Loucy (cell line): ENCODE measurements at regions not wholly inside any gene's neighbourhood (a gene's known extent, or its start where the extent isn't known, plus 50 kb on each side); places are given as distances from the start of the nearest gene placed in this dataset.

ENCODE experiments used
- H2AFZ ChIP-seq: fragments of 200-600 bp; sonication (generic); 2 replicates; pipeline ENCODE4 v1.6.0; 2016; ENCODE audit warnings: antibody characterized with exemption, mild to moderate bottlenecking, low read length, moderate library complexity
- H3F3A ChIP-seq: fragments of 200-600 bp; 2 replicates; pipeline ENCODE4 v1.6.0; 2016; ENCODE audit warnings: antibody characterized with exemption, low read depth, mild to moderate bottlenecking
- H3K27me3 ChIP-seq: fragments of 200-600 bp; sonication (generic); 2 replicates; pipeline ENCODE4 v1.6.1; 2014; ENCODE audit warnings: low read length, mild to moderate bottlenecking; ENCODE audit not compliant: insufficient read depth, poor library complexity, severe bottlenecking
- H3K36me3 ChIP-seq: fragments of 200-600 bp; sonication (generic); 2 replicates; pipeline ENCODE4 v1.6.1; 2016; ENCODE audit warnings: low read length; ENCODE audit not compliant: insufficient read depth
- H3K4me1 ChIP-seq: fragments of 200-600 bp; sonication (generic); 2 replicates; pipeline ENCODE4 v1.5.1; 2014; ENCODE audit warnings: low read length, mild to moderate bottlenecking; ENCODE audit not compliant: insufficient read depth, poor library complexity, severe bottlenecking
- H3K4me2 ChIP-seq: fragments of 200-600 bp; sonication (generic); 2 replicates; pipeline ENCODE4 v1.6.0; 2014; ENCODE audit warnings: antibody characterized with exemption, low read length, low read depth, mild to moderate bottlenecking; ENCODE audit not compliant: poor library complexity, severe bottlenecking
- H3K4me3 ChIP-seq: fragments of 200-600 bp; sonication (generic); 2 replicates; pipeline ENCODE4 v1.5.1; 2014; ENCODE audit warnings: low read length, mild to moderate bottlenecking, mixed read lengths; ENCODE audit not compliant: poor library complexity, severe bottlenecking
- H3K79me2 ChIP-seq: fragments of 200-600 bp; sonication (generic); 2 replicates; pipeline ENCODE4 v1.6.1; 2014; ENCODE audit warnings: low read length; ENCODE audit not compliant: insufficient read depth
- H3K9ac ChIP-seq: fragments of 200-600 bp; sonication (generic); 2 replicates; pipeline ENCODE4 v1.6.0; 2014; ENCODE audit warnings: mild to moderate bottlenecking, low read depth, low read length, moderate library complexity; ENCODE audit not compliant: poor library complexity, severe bottlenecking
- H3K9me2 ChIP-seq: fragments of 200-600 bp; sonication (generic); replicated peaks from 2 replicates; pipeline ENCODE4 v1.6.1; 2016; ENCODE audit warnings: low read depth, low read length, mixed read lengths
- H3K9me3 ChIP-seq: fragments of 200-600 bp; sonication (generic); 2 replicates; pipeline ENCODE4 v1.6.1; 2014; ENCODE audit warnings: mild to moderate bottlenecking, antibody characterized with exemption, low read length, low read depth; ENCODE audit not compliant: insufficient read depth
- H4K20me1 ChIP-seq: fragments of 200-600 bp; sonication (generic); 2 replicates; pipeline ENCODE4 v1.6.0; 2014; ENCODE audit warnings: antibody characterized with exemption, low read length, mild to moderate bottlenecking; ENCODE audit not compliant: insufficient read depth, poor library complexity, severe bottlenecking
- EZH2phosphoT487 ChIP-seq: fragments of 200-600 bp; IDR thresholded peaks from 2 replicates; pipeline ENCODE4 v1.6.1; 2018; ENCODE audit warnings: antibody characterized with exemption, mild to moderate bottlenecking, moderate library complexity, borderline replicate concordance
- TF ChIP-seq, protein P1 (sequence below): fragments of 200-600 bp; sonication (generic); conservative IDR thresholded peaks from 2 replicates; pipeline ENCODE4 v1.5.1; 2014; ENCODE audit warnings: mild to moderate bottlenecking, antibody characterized with exemption, low read length

- no peak overlapping the region for H3K4me2 ChIP-seq
- no peak for TF ChIP-seq EZH2phosphoT487
- TF ChIP-seq, protein P1, sequence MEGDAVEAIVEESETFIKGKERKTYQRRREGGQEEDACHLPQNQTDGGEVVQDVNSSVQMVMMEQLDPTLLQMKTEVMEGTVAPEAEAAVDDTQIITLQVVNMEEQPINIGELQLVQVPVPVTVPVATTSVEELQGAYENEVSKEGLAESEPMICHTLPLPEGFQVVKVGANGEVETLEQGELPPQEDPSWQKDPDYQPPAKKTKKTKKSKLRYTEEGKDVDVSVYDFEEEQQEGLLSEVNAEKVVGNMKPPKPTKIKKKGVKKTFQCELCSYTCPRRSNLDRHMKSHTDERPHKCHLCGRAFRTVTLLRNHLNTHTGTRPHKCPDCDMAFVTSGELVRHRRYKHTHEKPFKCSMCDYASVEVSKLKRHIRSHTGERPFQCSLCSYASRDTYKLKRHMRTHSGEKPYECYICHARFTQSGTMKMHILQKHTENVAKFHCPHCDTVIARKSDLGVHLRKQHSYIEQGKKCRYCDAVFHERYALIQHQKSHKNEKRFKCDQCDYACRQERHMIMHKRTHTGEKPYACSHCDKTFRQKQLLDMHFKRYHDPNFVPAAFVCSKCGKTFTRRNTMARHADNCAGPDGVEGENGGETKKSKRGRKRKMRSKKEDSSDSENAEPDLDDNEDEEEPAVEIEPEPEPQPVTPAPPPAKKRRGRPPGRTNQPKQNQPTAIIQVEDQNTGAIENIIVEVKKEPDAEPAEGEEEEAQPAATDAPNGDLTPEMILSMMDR, result no peak
Observed at GRCh38 chr11:96885405-96885804, 495.6 kb downstream of the JRKL start.

GRCh38 chr11:96885912-96886311 lies 496.1 kb downstream of the JRKL start:
- H3K4me3 ChIP-seq, result no peak overlapping the region
- no peak overlapping the region for H3K4me2 ChIP-seq
- no peaks in the 10 kb centered on the region for H4K20me1 ChIP-seq
- H3K27me3 ChIP-seq, result no peaks in the 10 kb centered on the region
- H3K79me2 ChIP-seq, result no peaks in the 10 kb centered on the region
- 0 out of 2 replicates have a peak, but pooled peaks cover 6% of the 10 kb centered on the region for H3K9me2 ChIP-seq
- H3K9me3 ChIP-seq, result no peaks in the 10 kb centered on the region
- no peak for TF ChIP-seq EZH2phosphoT487
- TF ChIP-seq, protein P1, result no peak
- no peak overlapping the region for H3K9ac ChIP-seq
- no peaks in the 10 kb centered on the region for H3F3A ChIP-seq
- H3K36me3 ChIP-seq, result no peaks in the 10 kb centered on the region
- no peaks in the 10 kb centered on the region for H3K4me1 ChIP-seq
- H2AFZ ChIP-seq, result no peak overlapping the region

More at GRCh38 chr11:96885405-96885804, 495.6 kb downstream of the JRKL start:
- Histone ChIP-seq H2AFZ (no peak overlapping the region), H4K20me1 (no peaks in the 10 kb centered on the region), H3K36me3 (no peaks in the 10 kb centered on the region), H3K79me2 (no peaks in the 10 kb centered on the region), H3K9me2 (0 out of 2 replicates have a peak, but pooled peaks cover 2% of the 10 kb centered on the region), H3K9ac (no peak overlapping the region), H3K9me3 (no peaks in the 10 kb centered on the region), H3K4me1 (no peaks in the 10 kb centered on the region), H3K27me3 (no peaks in the 10 kb centered on the region), H3K4me3 (no peak overlapping the region), H3F3A (no peaks in the 10 kb centered on the region)

GRCh38 chr11:96893988-96894387 lies 504.2 kb downstream of the JRKL start:
- Histone ChIP-seq H3F3A (no peaks in the 10 kb centered on the region), H3K4me1 (no peaks in the 10 kb centered on the region), H2AFZ (no peak overlapping the region), H4K20me1 (no peaks in the 10 kb centered on the region), H3K79me2 (no peaks in the 10 kb centered on the region), H3K36me3 (no peaks in the 10 kb centered on the region), H3K4me3 (no peak overlapping the region), H3K4me2 (no peak overlapping the region), H3K9me3 (no peaks in the 10 kb centered on the region), H3K9ac (no peak overlapping the region), H3K9me2 (0 out of 2 replicates have a peak, but pooled peaks cover 6% of the 10 kb centered on the region), H3K27me3 (no peaks in the 10 kb centered on the region)
- TF ChIP-seq EZH2phosphoT487, result no peak
- TF ChIP-seq, protein P1, result no peak
